OCI-LY1 (cell line): ENCODE measurements at regions not wholly inside any gene's neighbourhood (a gene's known extent, or its start where the extent isn't known, plus 50 kb on each side); places are given as distances from the start of the nearest gene placed in this dataset.

Experiments used
- CTCF ChIP-seq: fragments of 200-600 bp; sonication (generic), shearing (Covaris generic); IDR thresholded peaks from 2 replicates; pipeline ENCODE4 v1.5.1; 2017; ENCODE audit warnings: mild to moderate bottlenecking, antibody characterized with exemption, low read length, moderate library complexity, mixed read lengths
- EZH2 ChIP-seq: fragments of 200-600 bp; sonication (generic), shearing (Covaris generic); IDR thresholded peaks from 2 replicates; pipeline ENCODE4 v1.8.0; 2017; ENCODE audit warnings: borderline replicate concordance, mixed run types, mild to moderate bottlenecking, antibody characterized with exemption, low read length, moderate library complexity, mixed read lengths

DNA sequence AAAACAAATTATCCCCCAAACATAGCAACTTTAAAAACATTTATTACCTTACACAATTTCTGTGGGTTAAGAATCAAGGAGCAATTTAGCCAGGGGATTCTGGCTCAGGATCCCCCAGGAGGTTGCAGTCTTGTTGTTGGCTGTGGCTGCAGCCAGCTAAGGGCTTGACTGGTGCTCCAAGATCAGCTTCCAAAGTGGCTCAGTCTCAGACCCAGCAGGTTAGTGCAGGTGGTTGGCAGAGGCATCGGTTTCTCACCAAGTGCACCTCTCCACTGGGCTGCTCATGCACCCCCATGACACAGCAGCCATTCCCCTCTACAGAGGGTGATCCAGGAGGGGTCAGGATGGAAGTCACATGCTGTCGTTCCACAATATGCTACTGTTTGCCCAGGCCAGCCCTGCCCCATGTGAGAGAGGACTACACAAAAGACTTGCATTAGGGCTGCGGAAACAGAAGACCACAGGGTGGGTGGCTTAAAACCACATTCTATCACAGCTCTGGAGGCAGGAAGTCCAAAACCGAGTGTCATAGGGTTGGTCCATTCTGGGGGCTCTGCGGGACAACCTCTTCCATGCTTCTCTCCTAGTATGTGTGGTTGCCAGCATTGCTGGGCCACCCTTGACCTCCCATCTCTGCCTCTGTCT is 125.8 kb downstream of the C6orf118 start:
- no peak for TF ChIP-seq CTCF
- TF ChIP-seq EZH2, result no peak
